WTC11 (cell line): ENCODE measurements at regions not wholly inside any gene's neighbourhood (a gene's known extent, or its start where the extent isn't known, plus 50 kb on each side); places are given as distances from the start of the nearest gene placed in this dataset.

ENCODE experiments used
- CTCF ChIP-seq: fragments of 200-600 bp; IDR thresholded peaks from 2 replicates; pipeline ENCODE4 v1.8.0; 2022; ENCODE audit warnings: antibody characterized with exemption
- ELF4 ChIP-seq: sonication (generic); formaldehyde crosslinking; IDR thresholded peaks from 2 replicates; pipeline ENCODE4 v1.8.1; 2022; ENCODE audit warnings: low read depth, mild to moderate bottlenecking, moderate library complexity, missing genetic modification reagents
- JUN ChIP-seq: sonication (generic); formaldehyde crosslinking; IDR thresholded peaks from 2 replicates; pipeline ENCODE4 v1.8.0; 2023; ENCODE audit warnings: mild to moderate bottlenecking, missing genetic modification reagents
- NR2C2 ChIP-seq: sonication (generic); formaldehyde crosslinking; IDR thresholded peaks from 2 replicates; pipeline ENCODE4 v1.8.0; 2022; ENCODE audit warnings: mild to moderate bottlenecking, missing genetic modification reagents
- TCF7 ChIP-seq: sonication (generic); formaldehyde crosslinking; IDR thresholded peaks from 2 replicates; pipeline ENCODE4 v1.8.0; 2022; ENCODE audit warnings: mild to moderate bottlenecking, low read depth, missing genetic modification reagents, moderate library complexity

GRCh38 chr3:40695848-40696247 lies 171.1 kb downstream of the ZNF621 start:
- no peak for TF ChIP-seq ELF4 (CRISPR knock-in tag)
- TF ChIP-seq JUN (CRISPR knock-in tag) = no peak
- no peak for TF ChIP-seq CTCF
- TF ChIP-seq NR2C2 (CRISPR knock-in tag) = no peak
- TF ChIP-seq TCF7 (CRISPR knock-in tag) = no peak
